ENCODE measurements at regions not wholly inside any gene's neighbourhood (a gene's known extent, or its start where the extent isn't known, plus 50 kb on each side); places are given as distances from the start of the nearest gene placed in this dataset.

DNA sequence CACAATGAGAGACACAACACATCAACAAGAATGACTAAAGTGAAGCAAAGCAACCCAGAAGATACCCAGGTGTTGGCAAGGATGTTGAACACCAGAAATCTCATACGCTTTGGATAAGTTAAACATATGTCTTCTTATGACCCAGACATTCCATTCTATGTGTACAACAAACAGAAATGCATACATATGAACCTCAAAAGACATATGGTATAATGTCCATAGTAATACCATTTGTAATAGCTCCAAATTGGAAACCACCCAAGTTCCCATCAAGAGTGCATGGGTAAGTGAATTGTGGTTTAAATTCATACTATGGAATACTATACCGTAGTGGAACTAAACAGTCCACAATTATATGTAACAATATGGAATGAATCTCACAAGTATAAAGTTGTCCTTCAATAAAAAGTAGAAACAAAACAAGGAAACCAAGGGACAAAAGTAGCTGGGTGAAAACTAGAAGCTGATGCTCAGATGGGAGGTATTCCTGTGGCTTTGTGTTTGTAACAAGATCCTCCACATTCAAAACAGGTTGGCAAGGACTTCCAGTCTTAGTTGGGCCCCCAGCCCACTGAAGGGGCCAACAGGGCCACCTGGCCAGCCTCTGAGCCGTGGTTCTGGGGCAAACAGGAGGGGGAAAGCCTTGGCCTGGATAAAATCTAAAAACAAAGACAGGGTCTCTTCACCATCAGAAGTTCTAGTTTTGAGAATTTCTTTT, 171.8 kb upstream of the PITX1 start:
- Histone ChIP-seq H3K4me3 (ENCODE audit: low read depth in 1 of 3, low read length in 3 of 3) (no peak overlapping the region), H3K36me3 (ENCODE audit: control insufficient read depth in 4 of 4, insufficient read depth in 3 of 4, low read depth in 1 of 4, low read length in 3 of 4) (no peaks in the 10 kb centered on the region), H3K27ac (ENCODE audit: low read depth in 1 of 2, low read length in 2 of 2) (no peak overlapping the region), H3K9ac (ENCODE audit: low read depth in 1 of 2, low read length in 2 of 2) (no peak overlapping the region), H3K4me1 (ENCODE audit: control insufficient read depth in 4 of 4, insufficient read depth in 4 of 4, low read length in 3 of 4) (no peaks in the 10 kb centered on the region), H3K27me3 (ENCODE audit: control insufficient read depth in 4 of 4, insufficient read depth in 4 of 4, low read length in 3 of 4) (no peaks in the 10 kb centered on the region), H3K9me3 (ENCODE audit: control insufficient read depth in 4 of 4, low read length in 3 of 4) (peaks cover 0 to 12% (median under 1%) of the 10 kb centered on the region in 4 donors)
- no peak for DNase-seq (ENCODE audit: low spot score)
- TF ChIP-seq YY1 (IDR thresholded peaks at IDR 0.05) (no peak), EGR1 (IDR thresholded peaks at IDR 0.05; ENCODE audit: low read depth in 2 of 2) (no peak), HNF4A (conservative IDR thresholded peaks at IDR 0.05) (no peak), HNF4G (IDR thresholded peaks at IDR 0.05) (no peak), NR2F2 (IDR thresholded peaks at IDR 0.05) (no peak), JUND (IDR thresholded peaks at IDR 0.05) (no peak), FOXA1 (IDR thresholded peaks at IDR 0.05) (no peak), GABPA (IDR thresholded peaks at IDR 0.05 in 1 of 2, conservative IDR thresholded peaks at IDR 0.05 in 1 of 2) (no peak), FOXA2 (IDR thresholded peaks at IDR 0.05) (no peak), RXRA (IDR thresholded peaks at IDR 0.05) (no peak), SP1 (IDR thresholded peaks at IDR 0.05) (no peak), RAD21 (IDR thresholded peaks at IDR 0.05) (no peak)
- TF ChIP-seq, protein P1, sequence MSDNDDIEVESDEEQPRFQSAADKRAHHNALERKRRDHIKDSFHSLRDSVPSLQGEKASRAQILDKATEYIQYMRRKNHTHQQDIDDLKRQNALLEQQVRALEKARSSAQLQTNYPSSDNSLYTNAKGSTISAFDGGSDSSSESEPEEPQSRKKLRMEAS (IDR thresholded peaks at IDR 0.05), result no peak
- TF ChIP-seq, protein P2, sequence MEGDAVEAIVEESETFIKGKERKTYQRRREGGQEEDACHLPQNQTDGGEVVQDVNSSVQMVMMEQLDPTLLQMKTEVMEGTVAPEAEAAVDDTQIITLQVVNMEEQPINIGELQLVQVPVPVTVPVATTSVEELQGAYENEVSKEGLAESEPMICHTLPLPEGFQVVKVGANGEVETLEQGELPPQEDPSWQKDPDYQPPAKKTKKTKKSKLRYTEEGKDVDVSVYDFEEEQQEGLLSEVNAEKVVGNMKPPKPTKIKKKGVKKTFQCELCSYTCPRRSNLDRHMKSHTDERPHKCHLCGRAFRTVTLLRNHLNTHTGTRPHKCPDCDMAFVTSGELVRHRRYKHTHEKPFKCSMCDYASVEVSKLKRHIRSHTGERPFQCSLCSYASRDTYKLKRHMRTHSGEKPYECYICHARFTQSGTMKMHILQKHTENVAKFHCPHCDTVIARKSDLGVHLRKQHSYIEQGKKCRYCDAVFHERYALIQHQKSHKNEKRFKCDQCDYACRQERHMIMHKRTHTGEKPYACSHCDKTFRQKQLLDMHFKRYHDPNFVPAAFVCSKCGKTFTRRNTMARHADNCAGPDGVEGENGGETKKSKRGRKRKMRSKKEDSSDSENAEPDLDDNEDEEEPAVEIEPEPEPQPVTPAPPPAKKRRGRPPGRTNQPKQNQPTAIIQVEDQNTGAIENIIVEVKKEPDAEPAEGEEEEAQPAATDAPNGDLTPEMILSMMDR (IDR thresholded peaks at IDR 0.05; ENCODE audit: low read depth, low read length, missing input control), result no peak
- TF ChIP-seq, protein P3, sequence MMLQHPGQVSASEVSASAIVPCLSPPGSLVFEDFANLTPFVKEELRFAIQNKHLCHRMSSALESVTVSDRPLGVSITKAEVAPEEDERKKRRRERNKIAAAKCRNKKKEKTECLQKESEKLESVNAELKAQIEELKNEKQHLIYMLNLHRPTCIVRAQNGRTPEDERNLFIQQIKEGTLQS (IDR thresholded peaks at IDR 0.05), result no peak
- TF ChIP-seq, protein P4, sequence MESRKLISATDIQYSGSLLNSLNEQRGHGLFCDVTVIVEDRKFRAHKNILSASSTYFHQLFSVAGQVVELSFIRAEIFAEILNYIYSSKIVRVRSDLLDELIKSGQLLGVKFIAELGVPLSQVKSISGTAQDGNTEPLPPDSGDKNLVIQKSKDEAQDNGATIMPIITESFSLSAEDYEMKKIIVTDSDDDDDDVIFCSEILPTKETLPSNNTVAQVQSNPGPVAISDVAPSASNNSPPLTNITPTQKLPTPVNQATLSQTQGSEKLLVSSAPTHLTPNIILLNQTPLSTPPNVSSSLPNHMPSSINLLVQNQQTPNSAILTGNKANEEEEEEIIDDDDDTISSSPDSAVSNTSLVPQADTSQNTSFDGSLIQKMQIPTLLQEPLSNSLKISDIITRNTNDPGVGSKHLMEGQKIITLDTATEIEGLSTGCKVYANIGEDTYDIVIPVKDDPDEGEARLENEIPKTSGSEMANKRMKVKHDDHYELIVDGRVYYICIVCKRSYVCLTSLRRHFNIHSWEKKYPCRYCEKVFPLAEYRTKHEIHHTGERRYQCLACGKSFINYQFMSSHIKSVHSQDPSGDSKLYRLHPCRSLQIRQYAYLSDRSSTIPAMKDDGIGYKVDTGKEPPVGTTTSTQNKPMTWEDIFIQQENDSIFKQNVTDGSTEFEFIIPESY (IDR thresholded peaks at IDR 0.05), result no peak
- TF ChIP-seq, protein P5, sequence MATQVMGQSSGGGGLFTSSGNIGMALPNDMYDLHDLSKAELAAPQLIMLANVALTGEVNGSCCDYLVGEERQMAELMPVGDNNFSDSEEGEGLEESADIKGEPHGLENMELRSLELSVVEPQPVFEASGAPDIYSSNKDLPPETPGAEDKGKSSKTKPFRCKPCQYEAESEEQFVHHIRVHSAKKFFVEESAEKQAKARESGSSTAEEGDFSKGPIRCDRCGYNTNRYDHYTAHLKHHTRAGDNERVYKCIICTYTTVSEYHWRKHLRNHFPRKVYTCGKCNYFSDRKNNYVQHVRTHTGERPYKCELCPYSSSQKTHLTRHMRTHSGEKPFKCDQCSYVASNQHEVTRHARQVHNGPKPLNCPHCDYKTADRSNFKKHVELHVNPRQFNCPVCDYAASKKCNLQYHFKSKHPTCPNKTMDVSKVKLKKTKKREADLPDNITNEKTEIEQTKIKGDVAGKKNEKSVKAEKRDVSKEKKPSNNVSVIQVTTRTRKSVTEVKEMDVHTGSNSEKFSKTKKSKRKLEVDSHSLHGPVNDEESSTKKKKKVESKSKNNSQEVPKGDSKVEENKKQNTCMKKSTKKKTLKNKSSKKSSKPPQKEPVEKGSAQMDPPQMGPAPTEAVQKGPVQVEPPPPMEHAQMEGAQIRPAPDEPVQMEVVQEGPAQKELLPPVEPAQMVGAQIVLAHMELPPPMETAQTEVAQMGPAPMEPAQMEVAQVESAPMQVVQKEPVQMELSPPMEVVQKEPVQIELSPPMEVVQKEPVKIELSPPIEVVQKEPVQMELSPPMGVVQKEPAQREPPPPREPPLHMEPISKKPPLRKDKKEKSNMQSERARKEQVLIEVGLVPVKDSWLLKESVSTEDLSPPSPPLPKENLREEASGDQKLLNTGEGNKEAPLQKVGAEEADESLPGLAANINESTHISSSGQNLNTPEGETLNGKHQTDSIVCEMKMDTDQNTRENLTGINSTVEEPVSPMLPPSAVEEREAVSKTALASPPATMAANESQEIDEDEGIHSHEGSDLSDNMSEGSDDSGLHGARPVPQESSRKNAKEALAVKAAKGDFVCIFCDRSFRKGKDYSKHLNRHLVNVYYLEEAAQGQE (IDR thresholded peaks at IDR 0.05), result no peak
- 90% methylated on average over 3 of the region's 3 CpGs for WGBS

Measured in liver (tissue), 8 donors.